SK-N-MC (cell line): ENCODE measurements at regions not wholly inside any gene's neighbourhood (a gene's known extent, or its start where the extent isn't known, plus 50 kb on each side); places are given as distances from the start of the nearest gene placed in this dataset.

Experiments used
- DNase-seq: peaks from one replicate; pipeline ENCODE4 v3.0.0-alpha.2; 2011; ENCODE audit warnings: low read depth, low spot score
- H3K27ac ChIP-seq: fragments of 200-600 bp; sonication (generic); 2 replicates; pipeline ENCODE4 v1.5.1; 2016; ENCODE audit warnings: mixed run types
- H3K36me3 ChIP-seq: fragments of 200-600 bp; sonication (generic); 2 replicates; pipeline ENCODE4 v1.6.1; 2017; ENCODE audit warnings: antibody characterized with exemption, low read length, mixed read lengths; ENCODE audit not compliant: insufficient read depth
- H3K4me3 ChIP-seq: fragments of 200-600 bp; sonication (generic); 2 replicates; pipeline ENCODE4 v1.5.1; 2016
- H3K9ac ChIP-seq: fragments of 200-600 bp; sonication (generic); 2 replicates; pipeline ENCODE4 v1.8.0; 2017; ENCODE audit warnings: mixed run types, mixed read lengths; ENCODE audit not compliant: insufficient read length
- H3K9me3 ChIP-seq: fragments of 200-600 bp; sonication (generic); 2 replicates; pipeline ENCODE4 v1.6.1; 2017; ENCODE audit warnings: low read depth, mild to moderate bottlenecking, antibody characterized with exemption, low read length, moderate library complexity, mixed read lengths
- EZH2 ChIP-seq: fragments of 200-600 bp; sonication (generic); IDR thresholded peaks from one replicate; pipeline ENCODE4 v1.6.1; 2017; ENCODE audit warnings: antibody characterized with exemption
- FOXP2 ChIP-seq: optimal IDR thresholded peaks from 2 replicates; pipeline ENCODE3; 2011; ENCODE audit warnings: mild to moderate bottlenecking, moderate library complexity; ENCODE audit not compliant: insufficient read depth; ENCODE audit errors: extremely low read length, control extremely low read depth
- POLR2AphosphoS5 ChIP-seq: IDR thresholded peaks from 2 replicates; pipeline ENCODE4 v1.6.1; 2012; ENCODE audit warnings: mild to moderate bottlenecking, low read depth, low read length, borderline replicate concordance

GRCh38 chr3:102329066-102329465, 105.7 kb upstream of the ZPLD1 start:
- H3K9ac ChIP-seq, result no peak overlapping the region
- no peaks in the 10 kb centered on the region for H3K9me3 ChIP-seq
- no peak for DNase-seq

GRCh38 chr3:102329561-102329960, 105.3 kb upstream of the ZPLD1 start:
- no peak overlapping the region for H3K9ac ChIP-seq
- no peak for DNase-seq
- TF ChIP-seq EZH2 (no peak), FOXP2 (no peak), POLR2AphosphoS5 (no peak)

More at GRCh38 chr3:102329066-102329465, 105.7 kb upstream of the ZPLD1 start:
- Histone ChIP-seq H3K27ac (no peak overlapping the region), H3K36me3 (no peaks in the 10 kb centered on the region), H3K4me3 (no peak overlapping the region)
- TF ChIP-seq EZH2 (no peak), POLR2AphosphoS5 (no peak), FOXP2 (no peak)

GRCh38 chr3:102332205-102332604, 102.6 kb upstream of the ZPLD1 start:
- no peak for TF ChIP-seq EZH2
- no peak for TF ChIP-seq POLR2AphosphoS5
- no peak for TF ChIP-seq FOXP2
- DNase-seq, result no peak
- no peaks in the 10 kb centered on the region for H3K9me3 ChIP-seq
- H3K9ac ChIP-seq, result no peak overlapping the region
- no peaks in the 10 kb centered on the region for H3K36me3 ChIP-seq
- no peak overlapping the region for H3K4me3 ChIP-seq
- no peak overlapping the region for H3K27ac ChIP-seq

More at GRCh38 chr3:102329561-102329960, 105.3 kb upstream of the ZPLD1 start:
- no peaks in the 10 kb centered on the region for H3K9me3 ChIP-seq
- H3K4me3 ChIP-seq, result no peak overlapping the region
- no peak overlapping the region for H3K27ac ChIP-seq
- no peaks in the 10 kb centered on the region for H3K36me3 ChIP-seq

DNA sequence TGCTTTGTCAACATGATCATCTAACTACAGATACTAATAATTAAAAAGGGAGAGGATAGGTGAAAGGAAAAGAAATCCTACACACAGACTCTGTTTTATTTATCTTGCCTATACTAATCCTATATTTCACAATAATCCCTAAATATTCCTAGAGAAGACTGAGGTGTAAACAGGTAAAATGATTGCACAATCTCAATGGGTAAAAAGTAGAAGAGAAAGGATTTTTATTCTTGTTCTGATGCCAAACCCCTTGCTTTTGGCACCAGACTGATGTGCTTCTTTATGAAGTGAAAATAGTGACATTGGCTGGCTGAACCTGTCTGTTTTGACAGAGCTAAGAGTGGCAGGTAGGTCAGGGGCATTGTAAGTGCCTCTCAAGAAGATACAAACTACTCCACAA, 101.9 kb upstream of the ZPLD1 start:
- no peaks in the 10 kb centered on the region for H3K36me3 ChIP-seq
- no peak overlapping the region for H3K9ac ChIP-seq
- no peak overlapping the region for H3K27ac ChIP-seq
- no peak for DNase-seq
- no peaks in the 10 kb centered on the region for H3K9me3 ChIP-seq
- no peak for TF ChIP-seq POLR2AphosphoS5
- TF ChIP-seq FOXP2, result no peak
- TF ChIP-seq EZH2, result no peak
- no peak overlapping the region for H3K4me3 ChIP-seq

GRCh38 chr3:102336130-102336529, 98.7 kb upstream of the ZPLD1 start:
- TF ChIP-seq POLR2AphosphoS5 (no peak), EZH2 (no peak), FOXP2 (no peak)
- H3K27ac ChIP-seq, result no peak overlapping the region
- no peak for DNase-seq
- H3K9me3 ChIP-seq, result no peaks in the 10 kb centered on the region
- H3K4me3 ChIP-seq, result no peak overlapping the region
- no peaks in the 10 kb centered on the region for H3K36me3 ChIP-seq
- no peak overlapping the region for H3K9ac ChIP-seq

DNA sequence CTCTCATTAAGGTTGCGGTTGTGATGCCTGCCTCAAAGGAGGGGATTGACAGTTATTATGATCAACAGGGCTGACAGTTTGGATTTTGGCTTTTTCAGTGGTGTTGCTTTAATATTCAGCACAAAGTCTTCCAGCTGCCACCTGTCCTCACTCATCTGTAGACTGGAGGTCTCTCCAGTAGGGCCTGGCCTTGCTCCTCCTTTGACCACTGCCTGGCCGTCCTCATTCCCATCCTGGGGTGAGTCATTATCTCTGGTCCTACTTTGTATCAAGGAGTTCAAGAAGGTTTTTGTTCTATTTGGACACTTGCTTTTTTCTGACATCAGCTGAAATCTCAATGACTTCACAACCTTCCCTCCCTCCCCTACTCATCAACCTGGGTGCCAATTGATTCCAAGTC, 95.1 kb upstream of the ZPLD1 start:
- H3K27ac ChIP-seq, result no peak overlapping the region
- no peaks in the 10 kb centered on the region for H3K36me3 ChIP-seq
- H3K9ac ChIP-seq, result no peak overlapping the region
- no peak overlapping the region for H3K4me3 ChIP-seq
- TF ChIP-seq FOXP2 (no peak), POLR2AphosphoS5 (no peak), EZH2 (no peak)
- no peaks in the 10 kb centered on the region for H3K9me3 ChIP-seq
- DNase-seq, result no peak

DNA sequence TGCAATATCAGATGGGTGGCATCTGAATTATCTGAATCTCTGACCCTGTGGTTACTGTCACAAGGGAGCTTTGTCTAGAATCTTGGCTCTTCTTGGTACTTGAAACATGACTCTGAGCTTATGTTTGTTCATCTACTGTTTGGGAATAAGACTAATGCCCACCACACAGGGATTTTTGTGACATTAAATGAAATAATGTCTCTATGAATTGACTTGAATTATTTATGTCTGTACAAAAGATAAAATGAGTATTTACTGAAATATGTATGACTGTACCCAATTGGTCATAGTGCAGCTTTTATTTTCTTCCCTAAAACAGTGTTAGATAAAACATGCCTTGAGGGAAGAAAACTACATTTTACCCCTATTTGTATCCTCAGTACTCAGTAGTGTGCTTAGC, 87.9 kb upstream of the ZPLD1 start:
- H3K9me3 ChIP-seq, result no peaks in the 10 kb centered on the region
- H3K36me3 ChIP-seq, result no peaks in the 10 kb centered on the region
- H3K4me3 ChIP-seq, result no peak overlapping the region
- H3K9ac ChIP-seq, result no peak overlapping the region
- DNase-seq, result no peak
- H3K27ac ChIP-seq, result no peak overlapping the region
- TF ChIP-seq EZH2 (no peak), FOXP2 (no peak), POLR2AphosphoS5 (no peak)

DNA sequence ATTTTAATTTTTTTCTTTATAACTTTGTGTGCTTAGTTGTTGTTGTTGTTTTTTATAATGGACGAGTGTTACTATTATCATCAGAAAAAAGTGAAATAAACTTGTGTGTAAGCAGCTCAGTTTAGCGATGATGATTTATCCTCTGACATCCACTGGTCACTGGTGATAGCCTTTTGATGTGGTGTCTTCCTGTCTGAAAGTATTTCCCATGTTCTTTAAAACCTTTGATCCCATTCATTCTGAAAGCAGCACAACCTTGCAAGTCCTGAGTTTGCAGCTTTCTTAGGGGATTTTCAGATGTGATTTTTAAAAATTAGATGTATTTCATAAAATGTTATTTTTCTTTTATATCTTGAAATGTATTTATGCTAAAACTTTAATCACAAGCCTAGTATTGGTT, 85.9 kb upstream of the ZPLD1 start:
- Histone ChIP-seq H3K9ac (no peak overlapping the region), H3K27ac (no peak overlapping the region), H3K4me3 (no peak overlapping the region), H3K9me3 (no peaks in the 10 kb centered on the region), H3K36me3 (no peaks in the 10 kb centered on the region)
- TF ChIP-seq FOXP2 (no peak), EZH2 (no peak), POLR2AphosphoS5 (no peak)
- DNase-seq, result no peak

GRCh38 chr3:102353148-102353547, 81.7 kb upstream of the ZPLD1 start:
- Histone ChIP-seq H3K36me3 (no peaks in the 10 kb centered on the region), H3K9ac (no peak overlapping the region), H3K9me3 (no peaks in the 10 kb centered on the region), H3K27ac (no peak overlapping the region), H3K4me3 (no peak overlapping the region)
- no peak for DNase-seq
- TF ChIP-seq POLR2AphosphoS5, result no peak
- no peak for TF ChIP-seq FOXP2
- TF ChIP-seq EZH2, result no peak
